GM04504 (cell line): ENCODE measurements at regions not wholly inside any gene's neighbourhood (a gene's known extent, or its start where the extent isn't known, plus 50 kb on each side); places are given as distances from the start of the nearest gene placed in this dataset.

Source experiments
- DNase-seq: peaks from one replicate; pipeline ENCODE4 v3.0.0-alpha.2; 2012; ENCODE audit warnings: low read depth

DNA sequence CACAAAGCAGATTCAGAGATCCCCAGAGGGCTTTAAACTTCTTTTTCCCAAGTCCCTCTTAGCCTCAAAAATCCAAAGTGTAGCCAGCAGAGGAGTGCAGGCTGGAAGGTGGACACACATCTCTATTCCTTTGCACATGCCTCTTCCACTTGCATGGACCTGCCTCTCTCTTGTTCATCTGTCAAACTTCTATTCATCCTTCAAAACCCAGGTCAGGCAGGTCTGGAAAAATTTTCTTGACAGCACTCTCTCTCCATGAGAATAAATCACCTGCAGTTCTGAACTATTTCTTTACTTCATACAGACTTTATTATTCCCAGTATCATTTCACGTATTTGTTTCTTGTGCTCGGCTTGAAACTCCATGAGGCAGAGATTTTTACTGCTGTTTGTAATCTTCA lies 127.5 kb downstream of the SS18 start:
- no peak for DNase-seq

DNA sequence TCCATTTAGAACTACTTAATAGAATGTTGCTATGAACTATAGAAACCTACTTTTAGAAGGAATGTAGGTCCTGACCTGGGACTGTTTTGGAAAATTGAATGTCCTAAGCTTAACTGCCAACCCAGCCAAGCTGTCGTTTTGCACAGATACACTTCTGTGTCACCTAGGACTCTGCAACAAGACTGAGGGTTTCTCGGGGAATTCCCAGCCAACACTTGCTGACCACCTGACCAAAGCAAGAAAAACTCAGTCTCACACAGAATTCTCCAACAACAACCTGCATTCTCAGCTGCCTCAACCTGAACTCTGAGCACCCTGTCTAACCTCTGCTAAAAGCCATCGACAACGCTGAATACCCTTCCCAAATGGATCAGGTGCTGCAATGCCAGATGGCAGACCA lies 128.2 kb downstream of the SS18 start:
- DNase-seq: no peak

DNA sequence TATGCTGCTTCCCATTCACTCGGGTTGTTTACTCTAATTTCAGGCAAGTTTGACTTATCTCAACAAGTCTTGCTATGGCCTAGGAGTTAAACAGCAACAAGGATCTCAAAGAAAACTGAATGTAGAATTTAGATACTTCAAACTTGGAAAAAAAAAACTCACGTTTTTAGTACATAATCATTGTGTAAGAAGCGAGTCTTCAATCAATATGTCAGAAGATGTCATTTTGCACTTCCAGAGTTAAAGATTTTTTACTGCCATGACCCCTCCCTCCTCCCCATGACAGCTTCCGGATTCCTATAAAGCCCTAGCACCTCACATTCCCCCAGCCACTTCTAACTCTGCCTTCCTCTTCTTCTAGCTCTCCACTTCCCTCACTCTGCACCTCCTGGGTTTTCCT lies 133.4 kb downstream of the SS18 start:
- DNase-seq: no peak

DNA sequence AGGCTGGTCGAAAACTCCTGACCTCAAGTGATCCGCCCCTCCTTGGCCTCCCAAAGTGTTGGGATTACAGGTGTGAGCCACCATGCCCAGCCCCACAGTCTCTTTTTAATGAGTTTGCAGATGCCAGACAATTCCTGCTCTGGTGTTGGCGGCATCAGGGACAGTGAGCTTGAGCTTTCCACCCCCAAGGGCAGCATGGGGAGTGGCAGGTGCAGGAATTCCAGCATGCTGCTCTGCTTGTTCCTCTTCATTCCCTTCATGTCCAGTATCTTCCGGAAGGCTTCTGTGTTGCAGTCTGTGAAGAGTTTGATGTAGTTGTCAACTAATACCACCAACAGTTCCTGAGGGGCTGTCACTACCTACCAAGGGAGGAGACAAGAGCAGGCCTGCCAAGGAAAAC lies 137.3 kb downstream of the SS18 start:
- DNase-seq: no peak

DNA sequence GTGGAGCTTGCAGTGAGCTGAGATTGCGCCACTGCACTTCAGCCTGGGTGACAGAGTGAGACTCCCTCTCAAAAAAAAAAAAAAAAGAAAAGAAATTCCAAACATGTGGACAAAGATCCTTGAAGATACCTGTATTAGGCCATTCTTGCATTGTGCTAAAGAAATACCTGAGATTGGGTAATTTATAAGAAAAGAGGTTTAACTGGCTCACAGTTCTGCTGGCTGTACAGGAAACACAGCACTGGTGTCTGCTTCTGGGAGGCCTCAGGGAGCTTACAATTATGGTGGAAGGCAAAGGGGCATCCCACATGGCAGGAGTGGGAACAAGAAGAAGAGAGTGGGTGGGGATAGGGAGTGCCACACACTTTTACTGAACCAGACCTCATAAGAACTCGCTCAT lies 140.1 kb downstream of the SS18 start:
- DNase-seq: no peak

DNA sequence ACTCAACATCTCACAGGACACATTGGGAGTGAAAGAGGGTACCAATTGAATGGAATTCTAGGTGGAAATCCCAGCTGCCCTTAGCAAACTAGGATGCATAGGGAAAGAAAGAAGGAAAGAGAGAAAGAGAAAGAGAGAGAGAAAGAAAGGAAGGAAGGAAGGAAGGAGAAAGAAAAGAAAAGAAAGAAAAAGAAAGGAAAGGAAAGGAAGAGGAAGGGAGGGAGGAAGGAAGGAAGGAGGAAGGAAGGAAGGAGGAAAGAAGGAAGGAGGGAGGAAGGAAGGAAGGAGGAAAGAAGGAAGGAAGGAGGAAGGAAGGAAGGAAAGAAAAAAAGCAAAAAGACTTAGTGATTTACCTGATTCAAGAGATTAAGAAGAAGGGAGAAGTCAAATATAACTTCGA lies 143.9 kb downstream of the SS18 start:
- no peak for DNase-seq

DNA sequence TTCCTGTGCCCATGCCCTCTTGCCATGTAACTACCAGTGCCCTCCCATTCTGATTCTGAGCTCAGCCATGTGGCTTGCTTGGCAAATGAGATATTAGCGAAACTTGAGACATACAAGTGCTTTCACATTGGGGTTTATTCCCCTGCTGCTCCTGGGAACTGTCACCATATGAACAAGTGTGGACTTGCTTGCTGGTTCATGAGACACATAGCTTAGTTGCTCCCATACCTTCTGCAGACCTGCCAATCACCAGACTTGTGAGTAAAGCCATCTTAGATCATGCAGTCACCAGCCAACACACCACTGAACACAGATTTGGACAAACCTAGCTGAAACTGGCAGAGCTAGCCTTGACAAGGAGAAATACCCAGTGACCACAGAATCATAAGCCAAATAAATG lies 155.1 kb downstream of the SS18 start:
- DNase-seq: no peak

DNA sequence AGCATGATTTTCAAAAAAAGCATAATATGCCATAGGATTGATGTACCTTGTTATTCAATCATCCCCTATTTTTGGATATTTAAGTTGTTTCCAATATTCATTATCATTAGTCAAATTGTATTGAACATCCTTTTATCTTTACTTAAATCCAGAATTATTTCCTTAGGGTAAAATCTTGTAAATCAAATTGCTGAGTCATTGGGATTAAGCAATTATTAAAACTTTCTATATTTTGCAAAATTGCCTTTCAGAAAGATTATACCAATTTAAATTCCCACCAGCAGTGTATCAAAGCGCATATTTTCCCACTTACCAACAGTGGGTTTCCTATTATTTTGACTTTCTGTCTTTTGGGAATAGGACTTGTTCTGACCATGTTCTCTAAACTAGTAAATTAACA lies 159.3 kb downstream of the SS18 start:
- no peak for DNase-seq

DNA sequence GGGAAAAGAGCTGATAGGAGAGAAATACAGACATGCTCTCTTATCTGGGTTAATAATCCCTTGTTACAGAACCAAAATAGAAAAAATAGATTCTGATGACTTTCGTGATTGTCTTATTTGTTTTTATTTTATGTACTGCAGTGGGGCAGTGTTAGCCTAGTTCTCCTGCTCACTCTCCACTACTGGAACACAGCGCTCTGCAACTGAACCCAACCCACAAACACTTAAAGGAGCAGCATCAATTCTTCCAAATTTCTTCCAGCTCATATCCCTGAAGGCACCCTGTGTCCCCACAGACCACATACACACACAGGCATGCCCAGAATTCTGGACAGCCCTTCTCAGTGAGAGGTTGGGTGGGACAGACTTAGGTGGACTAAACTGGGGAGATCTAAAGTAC lies 160.6 kb downstream of the SS18 start:
- no peak for DNase-seq

DNA sequence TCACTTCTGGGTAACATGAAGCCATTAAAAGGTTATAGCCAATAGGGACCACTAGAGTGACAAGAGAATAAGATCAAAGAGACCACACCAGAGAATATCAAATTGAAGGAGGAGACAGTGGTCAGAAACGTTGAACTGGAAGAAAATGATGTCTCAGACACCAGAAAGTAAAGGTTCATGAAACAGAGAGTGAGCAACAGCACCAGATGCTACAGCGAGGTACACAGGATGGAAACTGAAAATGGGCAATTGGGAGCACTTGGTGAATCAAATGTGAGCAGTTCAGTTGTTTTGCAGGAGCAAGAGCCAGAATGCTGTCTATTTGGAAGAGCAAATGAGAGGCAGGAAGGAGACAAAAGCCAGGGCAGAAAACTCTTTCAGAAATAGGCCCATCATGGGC lies 162.6 kb downstream of the SS18 start:
- DNase-seq: no peak

DNA sequence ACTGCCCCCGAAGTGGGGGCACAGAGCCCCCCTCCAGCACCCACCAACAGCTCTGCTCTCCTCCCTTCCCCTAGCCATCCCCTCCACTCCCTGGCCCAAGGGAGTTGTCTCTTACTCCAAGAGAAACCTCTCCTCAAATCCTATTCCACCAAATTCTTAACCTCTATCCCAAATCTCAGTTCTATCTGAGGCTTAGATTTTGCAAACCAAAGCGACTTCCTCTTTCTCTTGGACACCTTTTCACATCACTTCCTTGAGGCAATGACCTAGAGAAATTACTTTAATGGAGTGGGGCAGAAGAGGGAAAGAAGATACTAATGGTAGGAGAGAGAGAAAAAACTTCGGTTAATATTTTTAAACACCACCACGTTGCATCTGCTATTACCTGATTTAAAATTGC lies 167.2 kb downstream of the SS18 start:
- DNase-seq: no peak

DNA sequence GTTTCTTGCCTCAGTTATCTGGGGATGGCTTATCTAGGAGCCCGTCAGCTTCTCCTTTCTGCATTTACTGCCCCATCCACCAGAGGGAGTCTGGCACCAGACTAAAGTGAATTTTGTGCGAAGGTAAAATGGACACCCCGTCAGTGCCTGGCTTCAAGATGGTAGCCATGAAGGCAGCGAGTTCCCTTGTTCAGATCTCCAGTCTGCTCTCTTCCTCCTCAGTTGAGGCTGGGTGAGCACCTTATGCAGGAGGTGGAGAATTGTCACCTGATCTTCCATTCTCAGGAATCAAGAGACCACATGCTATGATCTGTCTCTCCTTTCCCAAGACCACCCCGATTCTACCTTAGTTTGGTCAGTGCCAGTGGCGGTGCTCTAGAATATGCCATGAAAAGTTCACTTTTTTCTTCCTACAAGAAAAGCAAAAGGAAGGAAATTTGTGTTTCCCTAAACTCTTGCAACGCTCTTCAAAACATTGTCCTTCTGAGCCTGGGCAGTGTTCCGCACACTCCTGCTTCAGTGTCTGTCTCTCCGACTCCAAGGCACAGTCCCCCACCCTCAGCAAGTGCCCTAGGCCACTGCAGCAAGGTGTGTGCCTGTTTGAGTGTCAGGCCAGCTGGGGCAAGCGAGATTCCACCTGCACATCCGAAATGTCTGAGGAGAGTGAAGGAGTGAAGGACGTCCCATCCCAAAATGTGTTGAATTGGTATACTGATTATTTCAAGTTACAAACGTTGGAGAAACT lies 168.6 kb downstream of the SS18 start:
- DNase-seq: no peak

DNA sequence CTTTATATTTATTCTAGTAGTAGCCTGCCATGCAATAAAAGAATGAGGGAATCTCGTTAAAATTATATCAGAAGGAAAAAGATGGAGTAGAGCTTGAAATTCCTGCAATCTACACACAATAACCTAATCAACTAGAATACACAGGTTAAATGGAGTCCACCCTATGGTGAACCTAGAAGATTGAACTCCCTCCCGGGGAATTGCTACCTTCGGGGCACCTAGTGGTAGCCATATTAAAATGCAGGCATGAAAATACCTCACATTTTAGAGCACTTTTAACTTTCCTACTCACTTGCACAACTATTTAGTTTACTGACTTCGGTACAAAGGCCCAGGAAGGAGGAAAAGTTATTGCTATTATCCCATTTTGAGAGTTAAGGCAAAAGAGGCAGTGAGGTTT lies 174.5 kb downstream of the SS18 start:
- DNase-seq: no peak

DNA sequence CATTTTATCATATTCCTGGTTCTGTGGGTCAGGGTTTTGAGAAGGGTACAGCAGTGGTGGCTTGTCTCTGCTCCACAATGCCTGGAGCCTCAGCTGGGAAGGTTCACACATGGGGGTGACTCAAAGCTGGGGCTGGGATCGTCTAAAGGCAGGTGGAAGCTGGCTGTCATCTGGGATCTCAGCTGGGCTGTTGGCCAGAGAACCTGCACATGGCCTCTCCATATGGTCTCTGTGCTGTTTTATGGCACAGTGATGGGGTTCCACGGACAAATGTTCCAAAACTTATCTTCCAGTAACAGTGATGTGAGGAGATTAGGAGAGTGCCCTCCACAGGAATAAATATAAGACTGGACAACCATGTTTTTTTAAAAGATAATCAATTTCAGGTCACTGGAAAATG lies 191.4 kb downstream of the SS18 start:
- no peak for DNase-seq

DNA sequence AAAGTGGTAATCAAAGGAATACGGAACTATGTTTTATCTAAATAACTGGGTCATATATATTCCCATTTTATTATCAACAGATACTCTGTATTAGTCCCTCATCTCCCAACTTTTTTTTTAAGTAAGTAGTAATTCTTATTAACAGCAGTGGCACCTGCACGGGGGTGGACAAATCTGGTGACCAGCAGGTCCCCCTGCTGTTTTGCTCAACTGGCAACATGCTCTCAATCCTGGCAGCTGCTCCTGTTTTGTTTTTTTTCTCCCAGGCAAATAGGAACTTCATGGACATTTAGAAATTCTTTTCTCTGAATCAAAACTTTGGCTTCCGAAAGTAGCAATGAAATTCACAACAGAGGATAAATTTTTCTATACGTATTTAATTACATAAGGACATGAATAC lies 193.5 kb downstream of the SS18 start:
- no peak for DNase-seq

DNA sequence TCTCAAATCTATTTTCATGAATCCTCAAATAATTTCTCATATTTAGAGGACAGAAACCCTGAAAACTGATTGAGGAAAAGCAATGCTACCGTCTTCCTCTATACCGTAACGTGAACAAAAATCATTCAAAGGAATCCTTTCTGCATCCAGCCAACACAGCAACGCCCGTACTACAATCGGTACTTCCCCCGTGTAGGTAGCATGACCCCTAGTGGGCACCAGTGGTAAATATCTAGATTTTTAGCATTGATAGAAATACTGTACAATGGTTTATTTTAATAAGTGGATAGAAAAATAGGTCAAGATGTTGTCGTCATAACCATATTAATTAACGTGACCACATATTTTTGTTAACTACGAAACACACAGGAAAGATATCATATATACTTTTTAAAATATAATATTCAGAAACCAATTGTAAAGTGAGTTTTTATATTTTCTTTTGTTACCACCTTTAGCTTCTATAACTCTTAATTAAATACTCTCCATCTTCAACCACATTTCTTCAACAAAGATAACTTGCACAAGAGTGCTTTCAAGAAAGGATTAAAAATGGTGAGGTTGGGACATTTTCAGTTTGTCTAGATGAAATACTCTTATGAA lies 194.1 kb downstream of the SS18 start:
- DNase-seq: peak; percentile 25

DNA sequence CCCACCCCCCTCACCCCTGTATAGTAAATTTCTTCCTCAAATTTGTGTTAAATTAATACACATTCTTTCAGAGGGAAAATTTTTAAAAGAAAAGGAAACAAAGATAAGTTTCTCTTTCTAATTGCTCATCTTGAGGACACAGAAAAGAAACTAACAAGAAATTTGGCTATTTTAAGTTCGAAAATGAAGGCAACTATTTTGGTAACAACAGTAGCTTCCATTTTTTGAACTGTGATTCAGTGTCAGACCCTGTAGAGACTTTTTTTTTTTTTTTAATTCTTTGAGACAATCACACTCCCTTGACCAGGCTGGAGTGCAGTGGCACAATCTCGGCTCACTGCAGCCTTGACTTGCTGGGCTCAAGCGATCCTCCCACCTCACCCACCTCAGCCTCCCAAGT lies 194.9 kb downstream of the SS18 start:
- no peak for DNase-seq

DNA sequence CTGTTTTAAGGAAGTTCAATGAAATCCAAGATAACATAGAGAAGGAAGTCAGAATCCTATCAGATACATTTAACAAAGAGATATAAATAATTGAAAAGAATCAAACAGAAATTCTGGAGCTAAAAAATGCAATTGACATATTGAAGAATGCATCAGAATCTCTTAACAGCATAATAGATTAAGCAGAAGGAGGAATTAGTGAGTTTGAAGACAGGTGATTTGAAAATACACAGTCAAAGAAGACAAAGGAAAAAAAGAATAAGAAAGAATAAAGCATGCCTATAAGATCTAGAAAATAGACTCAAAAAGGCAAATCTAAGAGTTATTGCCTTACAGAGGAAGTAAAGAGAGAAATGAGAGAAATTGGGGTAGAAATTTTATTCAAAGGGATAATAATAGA lies 204.1 kb downstream of the SS18 start:
- no peak for DNase-seq

DNA sequence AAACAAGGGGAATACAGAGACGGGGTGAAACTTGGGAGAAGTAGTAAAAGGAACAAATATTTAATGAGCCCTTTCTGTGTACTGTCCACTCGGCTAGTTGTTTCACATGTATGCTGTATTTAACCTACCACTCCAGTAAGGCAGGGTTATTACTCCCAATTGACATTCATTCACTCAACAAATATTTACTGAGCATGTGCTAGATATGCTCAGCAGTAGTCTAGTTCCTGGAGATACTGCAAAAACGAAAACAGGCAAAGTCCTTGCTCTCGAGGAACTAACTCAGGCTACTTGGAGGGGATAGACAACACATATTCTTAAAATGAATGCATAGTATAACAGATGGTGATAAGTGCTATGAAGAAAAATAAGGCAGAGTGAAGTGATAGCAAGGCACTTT lies 207.3 kb downstream of the SS18 start:
- DNase-seq: no peak

DNA sequence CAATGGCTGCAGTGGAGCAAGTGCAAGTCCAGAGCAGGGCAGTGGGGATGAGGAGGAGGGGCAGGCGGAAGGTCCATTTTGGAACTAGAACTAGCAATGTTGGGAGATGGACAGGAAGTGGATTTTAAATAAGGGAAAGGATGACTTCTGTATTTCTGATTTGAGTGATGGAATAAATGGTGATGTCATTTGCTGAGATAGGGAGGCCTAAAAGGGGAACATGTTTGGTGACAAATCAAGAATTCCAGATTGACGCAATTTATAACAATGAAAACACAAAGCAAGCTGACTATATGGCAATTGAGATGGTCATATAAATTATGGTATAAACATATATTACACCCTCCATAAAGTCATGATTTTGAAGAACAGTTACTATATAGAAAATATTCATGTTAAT lies 209.3 kb downstream of the SS18 start:
- no peak for DNase-seq

DNA sequence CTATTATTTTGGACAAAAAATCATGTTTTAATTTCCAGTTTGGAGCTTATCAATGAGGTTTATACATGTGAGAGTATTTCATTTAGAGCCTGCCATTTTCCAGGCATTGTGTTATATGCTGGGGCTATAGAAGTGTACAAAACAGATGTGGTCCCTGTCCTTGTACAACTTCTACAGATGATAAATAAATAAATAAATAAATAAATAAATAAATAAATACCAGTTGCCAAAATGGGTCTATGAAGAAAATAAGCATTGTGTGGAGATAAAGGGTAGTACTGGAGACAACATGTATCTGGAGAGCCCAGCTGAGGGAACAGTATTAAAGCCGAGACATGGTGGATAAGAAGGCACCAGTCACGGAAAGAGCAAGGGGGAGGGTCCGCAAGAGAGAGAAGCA lies 210.0 kb downstream of the SS18 start:
- no peak for DNase-seq

DNA sequence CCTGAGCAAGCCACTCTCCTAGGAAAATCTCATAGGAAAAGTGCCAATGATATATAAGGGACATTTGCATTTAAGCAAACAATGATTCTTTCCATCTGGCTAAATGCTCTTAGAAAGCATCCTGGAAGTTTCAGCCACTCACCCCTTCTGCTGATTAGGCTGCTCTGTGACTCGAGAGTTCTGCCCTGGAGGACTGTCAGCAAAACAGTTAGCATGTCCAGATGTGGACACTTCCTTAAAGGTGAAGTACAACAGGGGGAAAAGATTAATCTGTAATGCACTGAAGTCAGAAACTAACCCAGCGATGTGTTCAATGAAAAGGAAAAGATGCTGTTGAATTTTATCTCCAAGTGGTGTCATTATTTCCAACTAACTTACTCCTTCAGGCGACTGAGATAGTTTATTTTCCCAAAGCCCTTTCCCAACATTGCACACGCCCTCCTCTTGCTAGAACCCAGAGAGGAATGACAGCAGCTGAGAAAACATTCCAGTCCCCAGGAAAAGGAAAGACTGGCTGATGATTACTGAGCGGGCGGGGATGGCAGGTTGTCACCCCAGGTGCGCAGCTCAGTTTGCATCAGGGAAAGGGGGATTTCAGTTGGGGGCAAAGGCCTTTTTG lies 214.0 kb downstream of the SS18 start:
- no peak for DNase-seq

DNA sequence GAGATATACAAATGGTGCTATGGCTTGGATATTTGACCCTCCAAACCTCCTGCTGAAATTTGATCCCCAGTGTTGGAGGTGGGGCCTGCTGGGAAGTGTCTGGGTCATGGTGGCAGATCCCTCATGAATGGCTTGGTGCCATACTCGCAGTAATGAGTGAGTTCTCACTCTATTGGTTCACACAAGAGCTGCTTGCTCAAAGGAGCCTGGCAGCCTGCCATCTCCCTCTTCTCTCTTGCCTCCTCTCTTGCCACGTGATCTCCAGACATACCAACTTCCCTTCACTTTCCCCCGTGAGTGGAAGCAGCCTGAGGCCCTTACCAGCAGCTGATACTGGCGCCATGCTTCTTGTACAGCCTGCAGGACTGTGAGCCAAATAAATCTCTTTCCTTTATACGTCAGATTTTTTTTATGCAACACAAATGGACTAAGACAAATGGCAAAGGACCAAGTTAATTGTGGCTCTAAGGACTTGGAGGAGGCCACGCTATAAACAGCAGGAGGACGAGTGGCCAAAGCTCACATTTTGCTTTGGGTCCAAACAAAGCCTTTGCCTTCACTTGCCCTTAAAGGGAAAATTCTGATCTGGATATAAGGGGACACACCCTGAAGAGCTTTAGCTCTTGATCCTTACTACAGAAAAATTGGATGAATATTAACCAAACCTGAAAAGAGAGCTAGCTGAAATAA lies 214.7 kb downstream of the SS18 start:
- DNase-seq: no peak
